Testis (tissue), 2 donors: ENCODE measurements at regions not wholly inside any gene's neighbourhood (a gene's known extent, or its start where the extent isn't known, plus 50 kb on each side); places are given as distances from the start of the nearest gene placed in this dataset.

Experiments used
- POLR2A ChIP-seq: fragments of 450-650 bp; IDR thresholded peaks from one replicate; pipeline ENCODE4 v1.6.1; 2017; ENCODE audit warnings: antibody characterized with exemption, mild to moderate bottlenecking, moderate library complexity
- TF ChIP-seq, protein P1 (sequence below), 3 experiments: fragments of 450-650 bp in 2 of 3; fragments of 200-600 bp in 1 of 3; sonication (generic) in 1 of 3; IDR thresholded peaks; one replicate each; pipeline ENCODE4 v1.5.1; 2016 to 2019; ENCODE audit warnings: antibody characterized with exemption in 3 of 3, mild to moderate bottlenecking in 2 of 3, moderate library complexity in 1 of 3

DNA sequence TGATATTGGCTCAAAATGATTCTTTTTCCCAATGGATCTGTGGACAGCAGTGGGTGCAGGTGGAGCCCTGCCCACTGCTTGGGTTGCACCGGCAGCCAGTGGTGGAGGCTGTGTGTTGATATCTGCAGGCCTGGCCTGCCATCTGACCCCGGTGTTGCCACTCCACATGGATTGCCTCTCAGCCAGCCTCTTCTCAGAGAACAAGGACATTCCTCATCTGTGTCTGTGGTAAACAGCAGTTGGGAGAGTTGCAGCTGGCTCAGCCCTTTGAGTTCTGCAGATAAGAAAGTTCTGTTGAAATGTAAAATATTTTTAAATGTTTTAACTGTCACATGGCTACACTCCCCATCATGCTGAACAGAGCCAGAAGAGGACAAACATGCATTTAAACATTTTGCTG is 374.9 kb upstream of the CELF2 start:
- TF ChIP-seq, protein P1, sequence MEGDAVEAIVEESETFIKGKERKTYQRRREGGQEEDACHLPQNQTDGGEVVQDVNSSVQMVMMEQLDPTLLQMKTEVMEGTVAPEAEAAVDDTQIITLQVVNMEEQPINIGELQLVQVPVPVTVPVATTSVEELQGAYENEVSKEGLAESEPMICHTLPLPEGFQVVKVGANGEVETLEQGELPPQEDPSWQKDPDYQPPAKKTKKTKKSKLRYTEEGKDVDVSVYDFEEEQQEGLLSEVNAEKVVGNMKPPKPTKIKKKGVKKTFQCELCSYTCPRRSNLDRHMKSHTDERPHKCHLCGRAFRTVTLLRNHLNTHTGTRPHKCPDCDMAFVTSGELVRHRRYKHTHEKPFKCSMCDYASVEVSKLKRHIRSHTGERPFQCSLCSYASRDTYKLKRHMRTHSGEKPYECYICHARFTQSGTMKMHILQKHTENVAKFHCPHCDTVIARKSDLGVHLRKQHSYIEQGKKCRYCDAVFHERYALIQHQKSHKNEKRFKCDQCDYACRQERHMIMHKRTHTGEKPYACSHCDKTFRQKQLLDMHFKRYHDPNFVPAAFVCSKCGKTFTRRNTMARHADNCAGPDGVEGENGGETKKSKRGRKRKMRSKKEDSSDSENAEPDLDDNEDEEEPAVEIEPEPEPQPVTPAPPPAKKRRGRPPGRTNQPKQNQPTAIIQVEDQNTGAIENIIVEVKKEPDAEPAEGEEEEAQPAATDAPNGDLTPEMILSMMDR (IDR thresholded peaks at IDR 0.05): no peak
- TF ChIP-seq POLR2A: no peak
